Left renal pelvis (tissue), 4 donors: ENCODE measurements at regions not wholly inside any gene's neighbourhood (a gene's known extent, or its start where the extent isn't known, plus 50 kb on each side); places are given as distances from the start of the nearest gene placed in this dataset.

Source experiments
- DNase-seq, 4 donors: peaks; one replicate each; pipeline ENCODE4 v3.0.0-alpha.2; 2013; ENCODE audit warnings: low read depth in 4 of 4, low spot score in 3 of 4

GRCh38 chr15:98375513-98376340 lies 272.6 kb upstream of the IGF1R start:
- DNase-seq, result no peak

- no peak for DNase-seq
These were observed 267.6 kb upstream of the IGF1R start for GRCh38 chr15:98380721-98381120.

GRCh38 chr15:98381446-98381845 lies 266.9 kb upstream of the IGF1R start:
- no peak for DNase-seq

GRCh38 chr15:98382139-98382538 lies 266.2 kb upstream of the IGF1R start:
- DNase-seq, result no peak

- no peak for DNase-seq
These were observed 264.8 kb upstream of the IGF1R start for GRCh38 chr15:98383571-98383970.

GRCh38 chr15:98384328-98385029 lies 263.9 kb upstream of the IGF1R start:
- no peak for DNase-seq

- DNase-seq, result no peak
These were observed 262.5 kb upstream of the IGF1R start for GRCh38 chr15:98385752-98386381.

GRCh38 chr15:98386561-98386960 lies 261.8 kb upstream of the IGF1R start:
- DNase-seq, result no peak

GRCh38 chr15:98387866-98388265 lies 260.5 kb upstream of the IGF1R start:
- no peak for DNase-seq

GRCh38 chr15:98390946-98391530 lies 257.3 kb upstream of the IGF1R start:
- no peak for DNase-seq

- DNase-seq, result no peak
These were observed 256.8 kb upstream of the IGF1R start for GRCh38 chr15:98391568-98391967.

- DNase-seq, result no peak
These were observed 254.9 kb upstream of the IGF1R start for GRCh38 chr15:98393471-98393870.

GRCh38 chr15:98394546-98394945 lies 253.8 kb upstream of the IGF1R start:
- DNase-seq, result no peak

GRCh38 chr15:98395974-98396610 lies 252.2 kb upstream of the IGF1R start:
- no peak for DNase-seq

GRCh38 chr15:98397419-98397818 lies 250.9 kb upstream of the IGF1R start:
- DNase-seq, result no peak

GRCh38 chr15:98398056-98398455 lies 250.3 kb upstream of the IGF1R start:
- no peak for DNase-seq

- DNase-seq, result no peak
These were observed 249.5 kb upstream of the IGF1R start for GRCh38 chr15:98398886-98399285.

GRCh38 chr15:98400120-98400519 lies 248.2 kb upstream of the IGF1R start:
- DNase-seq, result no peak

GRCh38 chr15:98401029-98401428 lies 247.3 kb upstream of the IGF1R start:
- no peak for DNase-seq

GRCh38 chr15:98402486-98402885 lies 245.9 kb upstream of the IGF1R start:
- DNase-seq, result no peak

GRCh38 chr15:98403169-98403568 lies 245.2 kb upstream of the IGF1R start:
- no peak for DNase-seq
